Parathyroid adenoma (tissue), 2 donors: ENCODE measurements at regions not wholly inside any gene's neighbourhood (a gene's known extent, or its start where the extent isn't known, plus 50 kb on each side); places are given as distances from the start of the nearest gene placed in this dataset.
"Not testable (repeated sequence)": the region's sequence is repeated elsewhere in the genome, so short reads cannot be mapped to it uniquely, and the experiment has no call there.

Experiments used
- H2AFZ ChIP-seq: fragments of 300-600 bp; sonication (generic); one replicate; pipeline ENCODE4 v1.7.0; 2017; ENCODE audit warnings: antibody characterized with exemption, mild to moderate bottlenecking
- H3K27ac ChIP-seq: fragments of 300-600 bp; sonication (generic); one replicate; pipeline ENCODE4 v1.7.0; 2017
- H3K27me3 ChIP-seq: fragments of 300-600 bp; sonication (generic); one replicate; pipeline ENCODE4 v1.7.0; 2017; ENCODE audit warnings: low read length; ENCODE audit not compliant: control insufficient read depth, insufficient read depth
- H3K36me3 ChIP-seq: fragments of 300-600 bp; sonication (generic); one replicate; pipeline ENCODE4 v1.7.0; 2017; ENCODE audit warnings: low read length; ENCODE audit not compliant: control insufficient read depth, insufficient read depth
- H3K4me1 ChIP-seq: fragments of 300-600 bp; sonication (generic); one replicate; pipeline ENCODE4 v1.7.0; 2017; ENCODE audit warnings: control low read depth
- H3K4me2 ChIP-seq: fragments of 300-600 bp; sonication (generic); one replicate; pipeline ENCODE4 v1.7.0; 2017; ENCODE audit warnings: low read length
- H3K4me3 ChIP-seq: fragments of 300-600 bp; sonication (generic); one replicate; pipeline ENCODE4 v1.7.0; 2017; ENCODE audit warnings: low read depth, low read length
- H3K79me2 ChIP-seq: fragments of 300-600 bp; sonication (generic); one replicate; pipeline ENCODE4 v1.7.0; 2017; ENCODE audit warnings: control low read depth
- H3K9ac ChIP-seq: fragments of 300-600 bp; sonication (generic); one replicate; pipeline ENCODE4 v1.7.0; 2017; ENCODE audit warnings: mild to moderate bottlenecking
- H3K9me3 ChIP-seq: fragments of 300-600 bp; sonication (generic); one replicate; pipeline ENCODE4 v1.7.0; 2017; ENCODE audit warnings: low read length; ENCODE audit not compliant: control insufficient read depth
- TF ChIP-seq, protein P1 (sequence below): fragments of 300-600 bp; sonication (generic); IDR thresholded peaks from one replicate; pipeline ENCODE4 v1.7.0; 2017; ENCODE audit warnings: antibody characterized with exemption, mild to moderate bottlenecking
- donor health status: primary hyperparathyroidism.

DNA sequence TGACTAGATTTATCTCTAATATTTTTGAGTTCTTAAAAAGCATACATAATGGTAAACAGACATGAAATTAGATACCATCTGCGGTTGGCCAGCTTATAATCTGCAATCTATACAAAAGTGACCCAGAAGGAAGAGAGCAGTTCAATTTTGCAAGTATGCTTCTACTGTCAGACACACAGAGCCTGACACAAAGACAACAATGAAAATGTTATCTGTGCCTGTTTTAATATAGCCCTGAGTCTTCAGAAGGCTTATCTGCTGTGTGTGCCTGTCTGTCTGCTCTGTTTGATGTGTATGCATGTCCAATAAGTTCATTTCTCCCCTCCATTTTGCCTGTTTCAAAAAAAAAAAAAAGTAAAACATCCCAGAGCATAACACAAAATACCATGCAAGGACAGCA lies 73.3 kb upstream of the FHIP2A start:
- no peak overlapping the region for H2AFZ ChIP-seq
- no peak overlapping the region for H3K9ac ChIP-seq
- H3K27me3 ChIP-seq: no peaks in the 10 kb centered on the region
- no peak overlapping the region for H3K4me3 ChIP-seq
- no peaks in the 10 kb centered on the region for H3K36me3 ChIP-seq
- H3K79me2 ChIP-seq: peaks cover 7% of the 10 kb centered on the region
- no peak overlapping the region for H3K4me2 ChIP-seq
- H3K27ac ChIP-seq: no peak overlapping the region
- no peaks in the 10 kb centered on the region for H3K4me1 ChIP-seq
- TF ChIP-seq, protein P1, sequence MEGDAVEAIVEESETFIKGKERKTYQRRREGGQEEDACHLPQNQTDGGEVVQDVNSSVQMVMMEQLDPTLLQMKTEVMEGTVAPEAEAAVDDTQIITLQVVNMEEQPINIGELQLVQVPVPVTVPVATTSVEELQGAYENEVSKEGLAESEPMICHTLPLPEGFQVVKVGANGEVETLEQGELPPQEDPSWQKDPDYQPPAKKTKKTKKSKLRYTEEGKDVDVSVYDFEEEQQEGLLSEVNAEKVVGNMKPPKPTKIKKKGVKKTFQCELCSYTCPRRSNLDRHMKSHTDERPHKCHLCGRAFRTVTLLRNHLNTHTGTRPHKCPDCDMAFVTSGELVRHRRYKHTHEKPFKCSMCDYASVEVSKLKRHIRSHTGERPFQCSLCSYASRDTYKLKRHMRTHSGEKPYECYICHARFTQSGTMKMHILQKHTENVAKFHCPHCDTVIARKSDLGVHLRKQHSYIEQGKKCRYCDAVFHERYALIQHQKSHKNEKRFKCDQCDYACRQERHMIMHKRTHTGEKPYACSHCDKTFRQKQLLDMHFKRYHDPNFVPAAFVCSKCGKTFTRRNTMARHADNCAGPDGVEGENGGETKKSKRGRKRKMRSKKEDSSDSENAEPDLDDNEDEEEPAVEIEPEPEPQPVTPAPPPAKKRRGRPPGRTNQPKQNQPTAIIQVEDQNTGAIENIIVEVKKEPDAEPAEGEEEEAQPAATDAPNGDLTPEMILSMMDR: no peak
- H3K9me3 ChIP-seq: no peaks in the 10 kb centered on the region

DNA sequence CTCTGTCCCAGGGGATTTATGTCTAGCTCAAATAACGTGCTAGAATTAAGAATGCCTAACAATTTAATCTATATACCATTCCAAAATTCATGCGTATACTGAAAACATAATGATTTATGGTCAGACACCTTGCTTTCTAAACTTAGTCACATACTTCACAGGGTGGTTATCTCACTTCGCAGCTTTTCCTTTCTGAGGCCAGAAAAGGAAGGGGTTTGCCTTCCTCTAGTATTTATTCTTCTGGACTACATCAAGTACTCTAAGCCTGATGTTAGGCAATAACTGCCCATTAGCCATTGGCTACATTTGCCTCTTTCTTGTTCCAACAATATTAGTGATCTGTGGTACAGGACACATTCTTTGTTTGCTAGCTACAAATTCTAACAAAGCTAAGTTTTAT lies 72.6 kb upstream of the FHIP2A start:
- Histone ChIP-seq H3K27ac (no peak overlapping the region), H3K4me2 (no peak overlapping the region), H3K4me3 (no peak overlapping the region), H3K9ac (no peak overlapping the region), H2AFZ (no peak overlapping the region), H3K27me3 (no peaks in the 10 kb centered on the region), H3K79me2 (peaks cover 7% of the 10 kb centered on the region), H3K4me1 (no peaks in the 10 kb centered on the region), H3K9me3 (no peaks in the 10 kb centered on the region), H3K36me3 (no peaks in the 10 kb centered on the region)
- TF ChIP-seq, protein P1: no peak

DNA sequence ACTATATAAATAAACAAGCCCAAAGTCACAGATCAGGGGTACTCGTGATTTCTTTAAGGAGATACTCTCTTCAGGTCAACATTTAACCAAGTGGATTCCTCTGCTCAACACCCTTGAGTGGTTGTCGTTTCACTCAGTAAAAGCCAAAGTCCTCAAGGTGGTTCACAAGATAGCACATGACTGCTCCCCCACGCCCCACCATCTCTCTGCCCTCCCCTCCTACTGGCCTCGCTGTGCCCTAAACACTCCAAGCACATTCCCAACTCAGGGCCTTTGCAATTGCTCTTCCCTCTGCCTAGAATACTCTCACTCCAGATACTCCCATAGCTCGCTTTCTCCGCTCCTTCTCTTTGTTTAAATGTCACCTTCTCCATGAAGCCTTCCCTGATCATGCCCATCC lies 72.1 kb upstream of the FHIP2A start:
- TF ChIP-seq, protein P1: no peak
- Histone ChIP-seq H3K27me3 (no peaks in the 10 kb centered on the region), H3K9me3 (no peaks in the 10 kb centered on the region), H3K79me2 (peaks cover 7% of the 10 kb centered on the region), H3K4me2 (no peak overlapping the region), H3K36me3 (no peaks in the 10 kb centered on the region), H3K9ac (no peak overlapping the region), H3K4me1 (peaks cover 1% of the 10 kb centered on the region), H3K4me3 (no peak overlapping the region), H2AFZ (no peak overlapping the region), H3K27ac (no peak overlapping the region)

DNA sequence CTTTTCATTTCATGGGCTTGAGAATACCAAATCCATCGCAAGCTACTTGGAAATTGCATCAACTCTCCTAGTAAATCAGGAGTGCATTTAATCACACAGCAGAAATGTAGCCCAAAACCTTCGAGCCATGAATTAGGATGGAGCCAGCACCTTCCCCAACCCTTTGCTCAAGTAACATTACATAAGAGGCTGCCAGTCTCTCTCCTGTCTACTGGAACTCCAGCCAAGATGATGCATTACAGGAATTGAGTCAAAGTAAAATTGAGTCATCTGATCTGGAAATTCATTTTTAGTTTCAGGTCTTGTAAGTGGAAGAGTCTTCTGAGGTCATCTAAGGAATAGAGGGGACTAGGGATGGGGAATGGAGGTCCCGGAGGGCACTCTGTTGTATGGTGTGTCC lies 69.7 kb upstream of the FHIP2A start:
- no peaks in the 10 kb centered on the region for H3K9me3 ChIP-seq
- no peaks in the 10 kb centered on the region for H3K36me3 ChIP-seq
- H2AFZ ChIP-seq: no peak overlapping the region
- H3K4me3 ChIP-seq: no peak overlapping the region
- H3K9ac ChIP-seq: no peak overlapping the region
- H3K4me1 ChIP-seq: peaks cover 5% of the 10 kb centered on the region
- no peak overlapping the region for H3K27ac ChIP-seq
- TF ChIP-seq, protein P1: no peak
- H3K79me2 ChIP-seq: peaks cover 7% of the 10 kb centered on the region
- H3K4me2 ChIP-seq: no peak overlapping the region
- no peaks in the 10 kb centered on the region for H3K27me3 ChIP-seq

DNA sequence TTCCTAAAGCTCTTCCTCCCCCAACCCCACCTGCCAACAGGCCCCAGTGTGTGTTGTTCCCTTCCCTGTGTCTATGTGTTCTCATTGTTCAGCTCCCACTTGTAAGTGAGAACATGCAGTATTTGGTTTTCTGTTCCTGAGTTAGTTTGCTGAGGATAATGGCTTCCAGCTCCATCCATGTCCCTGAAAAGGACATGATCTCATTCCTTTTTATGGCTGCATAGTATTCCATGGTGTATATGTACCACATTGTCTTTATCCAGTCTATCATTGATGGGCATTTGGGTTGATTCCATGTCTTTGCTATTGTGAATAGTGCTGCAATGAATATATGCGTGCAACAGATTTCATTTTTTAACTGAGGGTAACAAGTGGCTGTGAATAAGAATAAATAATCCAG lies 69.0 kb upstream of the FHIP2A start:
- not testable (repeated sequence) for H3K4me2 ChIP-seq, H2AFZ ChIP-seq, H3K36me3 ChIP-seq, H3K27me3 ChIP-seq, H3K4me1 ChIP-seq, H3K9me3 ChIP-seq, H3K4me3 ChIP-seq, H3K27ac ChIP-seq, H3K79me2 ChIP-seq, H3K9ac ChIP-seq
